Chondrocyte (in vitro differentiated cells): ENCODE measurements at regions not wholly inside any gene's neighbourhood (a gene's known extent, or its start where the extent isn't known, plus 50 kb on each side); places are given as distances from the start of the nearest gene placed in this dataset.

Experiments
- DNase-seq: peaks from one replicate; pipeline ENCODE4 v3.0.0; 2021; ENCODE audit warnings: mixed read lengths, low spot score
- H3K27ac Mint-ChIP-seq: one replicate; pipeline ENCODE4 v1.8.0; 2021; ENCODE audit warnings: mild to moderate bottlenecking, moderate library complexity, mixed read lengths; ENCODE audit not compliant: unreplicated experiment
- H3K27me3 Mint-ChIP-seq: 2 replicates; pipeline ENCODE4 v1.8.0; 2021; ENCODE audit warnings: low read depth, mixed read lengths
- H3K36me3 Mint-ChIP-seq: 2 replicates; pipeline ENCODE4 v1.8.0; 2021; ENCODE audit warnings: low read depth, mixed read lengths
- H3K4me1 Mint-ChIP-seq: 2 replicates; pipeline ENCODE4 v1.8.0; 2021; ENCODE audit warnings: low read depth, mild to moderate bottlenecking, mixed read lengths
- H3K4me3 Mint-ChIP-seq: one replicate; pipeline ENCODE4 v1.8.0; 2021; ENCODE audit warnings: mild to moderate bottlenecking, moderate library complexity, mixed read lengths; ENCODE audit not compliant: unreplicated experiment
- H3K9me3 Mint-ChIP-seq: 2 replicates; pipeline ENCODE4 v1.8.0; 2021; ENCODE audit warnings: low read depth, mixed read lengths
- CTCF ChIP-seq: fragments of 200-600 bp; sonication (generic); IDR thresholded peaks from 2 replicates; pipeline ENCODE4 v1.5.0; 2021; ENCODE audit warnings: antibody characterized with exemption, mild to moderate bottlenecking, moderate library complexity

GRCh38 chr22:22032099-22032905 lies 49.7 kb upstream of the TOP3B start:
- H3K4me1 Mint-ChIP-seq, result peaks cover 9% of the 10 kb centered on the region
- H3K27ac Mint-ChIP-seq, result no peak overlapping the region
- peaks cover 23% of the 10 kb centered on the region for H3K27me3 Mint-ChIP-seq
- H3K4me3 Mint-ChIP-seq, result no peak overlapping the region
- H3K9me3 Mint-ChIP-seq, result no peaks in the 10 kb centered on the region
- DNase-seq, result no peak
- peaks cover 2% of the 10 kb centered on the region for H3K36me3 Mint-ChIP-seq
- TF ChIP-seq CTCF, result no peak
